H1 (cell line): ENCODE measurements at regions not wholly inside any gene's neighbourhood (a gene's known extent, or its start where the extent isn't known, plus 50 kb on each side); places are given as distances from the start of the nearest gene placed in this dataset.

Source experiments
- CTCF ChIA-PET: fragments of 300-600 bp; sonication (Branson Sonifier 250); formaldehyde crosslinking; loops from one replicate; lab custom pipeline; 2021; ENCODE audit not compliant: partially characterized antibody; lab: Charles Lee
- POLR2A ChIA-PET: fragments of 300-600 bp; sonication (Branson Sonifier 250); formaldehyde crosslinking; loops from one replicate; lab custom pipeline; 2021; ENCODE audit warnings: inconsistent platforms; ENCODE audit not compliant: partially characterized antibody; lab: Charles Lee
- DNase-seq, 2 experiments: peaks; one replicate each; pipeline versions ENCODE4 v3.0.0 to v3.0.0-alpha.2; 2010 to 2022; ENCODE audit warnings: low spot score in 2 of 2, low read depth in 1 of 2, mixed read lengths in 1 of 2
- FAIRE-seq: peaks from 2 replicates; lab custom pipeline; 2011; peaks lifted over from hg19 to GRCh38; lab: Jason Lieb, UNC
- H2AFZ ChIP-seq: 2 replicates; pipeline ENCODE4 v1.8.1; 2012; ENCODE audit warnings: low read length, inconsistent platforms
- H2AK5ac ChIP-seq: 2 replicates; pipeline ENCODE4 v1.6.1; 2013; ENCODE audit warnings: low read depth, low read length
- H2BK120ac ChIP-seq: replicated peaks from 2 replicates; pipeline ENCODE3; 2013; ENCODE audit warnings: low read depth, low read length, inconsistent platforms
- H2BK12ac ChIP-seq: 2 replicates; pipeline ENCODE4 v1.6.1; 2013; ENCODE audit warnings: low read depth, low read length
- H2BK15ac ChIP-seq: 2 replicates; pipeline ENCODE4 v1.6.1; 2013; ENCODE audit warnings: low read length
- H2BK20ac ChIP-seq: 2 replicates; pipeline ENCODE4 v1.6.1; 2013; ENCODE audit warnings: low read length
- H2BK5ac ChIP-seq: 2 replicates; pipeline ENCODE4 v1.6.1; 2013; ENCODE audit warnings: low read depth, low read length
- H3K14ac ChIP-seq: 2 replicates; pipeline ENCODE4 v1.6.1; 2013; ENCODE audit warnings: inconsistent platforms; ENCODE audit not compliant: insufficient read length
- H3K18ac ChIP-seq: 2 replicates; pipeline ENCODE4 v1.6.1; 2013; ENCODE audit warnings: low read length; ENCODE audit errors: extremely low read depth
- H3K23ac ChIP-seq: 2 replicates; pipeline ENCODE4 v1.6.1; 2013; ENCODE audit warnings: inconsistent platforms; ENCODE audit not compliant: insufficient read length
- H3K23me2 ChIP-seq: 2 replicates; pipeline ENCODE4 v1.6.1; 2013; ENCODE audit warnings: low read depth, low read length
- H3K27ac ChIP-seq: 2 replicates; pipeline ENCODE4 v1.6.1; 2011; ENCODE audit warnings: low read depth, low read length, inconsistent platforms
- H3K27me3 ChIP-seq, 4 experiments: replicated peaks in 1 of 4; 1 replicate in 1 of 4; 2 replicates in 3 of 4; pipeline versions ENCODE4 v1.6.1 to v1.8.1; 2011 to 2013; ENCODE audit warnings: low read length in 3 of 4, mild to moderate bottlenecking in 3 of 4, inconsistent platforms in 2 of 4, mixed read lengths in 2 of 4, moderate library complexity in 1 of 4; ENCODE audit not compliant: control insufficient read depth in 3 of 4, insufficient read depth in 3 of 4; ENCODE audit errors: extremely low read depth in 1 of 4
- H3K36me3 ChIP-seq, 4 experiments: 2 replicates each; pipeline versions ENCODE4 v1.6.1 to v1.8.1; 2011 to 2013; ENCODE audit warnings: mild to moderate bottlenecking in 4 of 4, low read length in 3 of 4, moderate library complexity in 2 of 4, control low read depth in 1 of 4, inconsistent platforms in 1 of 4; ENCODE audit not compliant: insufficient read depth in 4 of 4, control insufficient read depth in 2 of 4
- H3K4ac ChIP-seq: replicated peaks from 2 replicates; pipeline ENCODE3; 2013; ENCODE audit warnings: low read length, low read depth, mixed read lengths, inconsistent platforms; ENCODE audit not compliant: insufficient read length
- H3K4me1 ChIP-seq, 4 experiments: replicated peaks in 1 of 4; 1 replicate in 1 of 4; 2 replicates in 3 of 4; pipeline versions ENCODE4 v1.6.1 to v1.8.1; 2011 to 2013; ENCODE audit warnings: low read length in 3 of 4, inconsistent platforms in 2 of 4, mixed read lengths in 1 of 4; ENCODE audit not compliant: insufficient read depth in 4 of 4, control insufficient read depth in 3 of 4
- H3K4me2 ChIP-seq, 2 experiments: 2 replicates each; pipeline versions ENCODE4 v1.6.1 to v1.8.1; 2011 to 2013; ENCODE audit warnings: low read depth in 2 of 2, low read length in 2 of 2, control low read depth in 1 of 2, inconsistent platforms in 1 of 2, mild to moderate bottlenecking in 1 of 2; ENCODE audit not compliant: insufficient read depth in 1 of 2
- H3K4me3 ChIP-seq, 4 experiments: fragments of 200-600, 300-600 bp in 1 of 4; sonication (generic), shearing (Covaris generic), sonication (Bioruptor Twin) in 1 of 4; 2 replicates each; pipeline versions ENCODE4 v1.5.1 to v1.8.1; 2011 to 2016; ENCODE audit warnings: low read length in 4 of 4, low read depth in 3 of 4, control low read depth in 2 of 4, inconsistent platforms in 2 of 4, mild to moderate bottlenecking in 2 of 4, mixed read lengths in 1 of 4, moderate library complexity in 1 of 4; ENCODE audit not compliant: insufficient read depth in 2 of 4; ENCODE audit errors: extremely low read depth in 1 of 4
- H3K56ac ChIP-seq: replicated peaks from 2 replicates; pipeline ENCODE3; 2013; ENCODE audit warnings: low read depth, mild to moderate bottlenecking, mixed read lengths, low read length, inconsistent platforms; ENCODE audit not compliant: insufficient read length
- H3K79me1 ChIP-seq: 2 replicates; pipeline ENCODE4 v1.6.1; 2013; ENCODE audit warnings: low read depth, low read length, control low read depth
- H3K79me2 ChIP-seq, 2 experiments: 2 replicates each; pipeline versions ENCODE4 v1.6.1 to v1.8.1; 2012 to 2013; ENCODE audit warnings: low read length in 2 of 2, mild to moderate bottlenecking in 2 of 2, inconsistent platforms in 1 of 2; ENCODE audit not compliant: insufficient read depth in 2 of 2, control insufficient read depth in 1 of 2
- H3K9ac ChIP-seq, 4 experiments: replicated peaks in 1 of 4; 1 replicate in 1 of 4; 2 replicates in 3 of 4; pipeline versions ENCODE4 v1.6.1 to v1.8.1; 2011 to 2013; ENCODE audit warnings: low read depth in 3 of 4, low read length in 3 of 4, control low read depth in 2 of 4, mild to moderate bottlenecking in 2 of 4, moderate library complexity in 2 of 4, inconsistent platforms in 1 of 4; ENCODE audit errors: extremely low read depth in 1 of 4
- H3K9me3 ChIP-seq, 2 experiments: 2 replicates each; pipeline versions ENCODE4 v1.6.1 to v1.8.1; 2012 to 2013; ENCODE audit warnings: mild to moderate bottlenecking in 2 of 2, moderate library complexity in 2 of 2, control low read depth in 1 of 2, inconsistent platforms in 1 of 2, low read depth in 1 of 2, low read length in 1 of 2, mixed read lengths in 1 of 2; ENCODE audit not compliant: insufficient read depth in 2 of 2
- H4K20me1 ChIP-seq, 2 experiments: replicated peaks in 1 of 2; 2 replicates each; pipeline versions ENCODE3 to v1.8.1; 2011 to 2013; ENCODE audit warnings: inconsistent platforms in 2 of 2, low read length in 2 of 2, mild to moderate bottlenecking in 1 of 2; ENCODE audit not compliant: insufficient read depth in 2 of 2, control insufficient read depth in 1 of 2
- H4K5ac ChIP-seq: 2 replicates; pipeline ENCODE4 v1.6.1; 2013; ENCODE audit warnings: low read length, low read depth, mixed read lengths, inconsistent platforms; ENCODE audit not compliant: insufficient read length
- H4K8ac ChIP-seq: 2 replicates; pipeline ENCODE4 v1.8.0; 2013; ENCODE audit warnings: mild to moderate bottlenecking, moderate library complexity, low read length, inconsistent platforms; ENCODE audit not compliant: insufficient read depth; ENCODE audit errors: extremely low read depth
- H4K91ac ChIP-seq: replicated peaks from 2 replicates; pipeline ENCODE3; 2013; ENCODE audit warnings: low read length, mixed read lengths, inconsistent platforms; ENCODE audit not compliant: insufficient read length
- BACH1 ChIP-seq: IDR thresholded peaks from 2 replicates; pipeline ENCODE4 v1.6.1; 2012; ENCODE audit warnings: low read length, improper control_type of control experiment
- CTBP2 ChIP-seq: IDR thresholded peaks from 2 replicates; pipeline ENCODE4 v1.7.0; 2011; ENCODE audit warnings: borderline replicate concordance, mild to moderate bottlenecking, moderate library complexity, mixed read lengths, low read length; ENCODE audit not compliant: insufficient read depth, insufficient read length
- E2F6 ChIP-seq: IDR thresholded peaks from 2 replicates; pipeline ENCODE4 v1.6.1; 2012; ENCODE audit warnings: inconsistent platforms
- HDAC6 ChIP-seq: IDR thresholded peaks from one replicate; pipeline ENCODE4 v1.7.1; 2012; ENCODE audit warnings: low read depth, mild to moderate bottlenecking, inconsistent platforms, low read length, moderate library complexity
- TAF7 ChIP-seq: optimal IDR thresholded peaks from 2 replicates; pipeline ENCODE3; 2011; ENCODE audit warnings: low read depth, mild to moderate bottlenecking, inconsistent platforms, low read length, moderate library complexity, borderline replicate concordance
- TBP ChIP-seq: IDR thresholded peaks from 2 replicates; pipeline ENCODE4 v1.6.1; 2011; ENCODE audit warnings: low read depth, low read length, improper control_type of control experiment
- USF2 ChIP-seq: IDR thresholded peaks from 2 replicates; pipeline ENCODE4 v1.6.1; 2011; ENCODE audit warnings: low read length, improper control_type of control experiment
- YY1 ChIP-seq: IDR thresholded peaks from 2 replicates; pipeline ENCODE4 v1.6.1; 2011; ENCODE audit warnings: low read depth, mild to moderate bottlenecking, low read length
- WGBS, 2 experiments: shearing (Covaris generic) in 1 of 2; methylation state at CpG; one replicate each; pipeline versions ENCODE4 v1.1.6 to v1.1.7; 2013 to 2015; ENCODE audit warnings: low lambda C conversion rate in 2 of 2, mixed read lengths in 2 of 2, inconsistent platforms in 1 of 2, low coverage in 1 of 2, missing lambda C conversion rate in 1 of 2; ENCODE audit not compliant: insufficient replicate concordance in 2 of 2, insufficient coverage in 1 of 2, insufficient read length in 1 of 2; ENCODE audit errors: extremely low coverage in 1 of 2, missing lambda C conversion rate in 1 of 2; 5-methylcytosine and 5-hydroxymethylcytosine counted together

DNA sequence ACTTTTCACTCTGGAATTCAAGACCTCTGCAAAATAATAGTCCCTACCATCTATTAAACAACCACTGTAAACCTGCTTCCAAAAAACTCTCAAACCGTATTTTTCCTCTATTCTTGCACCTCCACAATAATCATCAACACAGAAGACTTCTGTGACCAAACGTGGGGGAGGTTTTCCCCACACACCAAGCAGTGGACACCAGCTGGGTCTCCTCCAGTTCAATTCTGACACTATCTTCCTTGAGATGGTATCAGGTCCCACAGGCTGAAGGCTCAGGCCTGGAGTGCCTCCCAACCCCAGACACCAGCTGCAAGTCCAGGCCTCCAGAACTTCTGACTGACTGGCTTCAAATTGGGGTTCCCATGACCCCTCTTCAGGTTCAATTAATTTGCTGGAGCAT is 89.6 kb upstream of the RAP2B start:
- Histone ChIP-seq H3K4me1 (no peaks in the 10 kb centered on the region), H3K79me1 (no peaks in the 10 kb centered on the region), H3K27me3 (no peaks in the 10 kb centered on the region), H2AFZ (no peak overlapping the region), H2BK5ac (no peak overlapping the region), H3K36me3 (no peaks in the 10 kb centered on the region), H3K4me3 (no peak overlapping the region), H2AK5ac (no peak overlapping the region), H3K18ac (no peak overlapping the region), H4K20me1 (no peaks in the 10 kb centered on the region), H2BK15ac (no peak overlapping the region), H4K91ac (no peak overlapping the region), H3K56ac (no peak overlapping the region), H3K79me2 (no peaks in the 10 kb centered on the region), H3K23me2 (no peaks in the 10 kb centered on the region), H4K8ac (no peak overlapping the region), H4K5ac (no peak overlapping the region), H2BK120ac (no peak overlapping the region), H3K27ac (no peak overlapping the region), H3K9ac (no peak overlapping the region), H3K9me3 (no peaks in the 10 kb centered on the region), H2BK12ac (no peak overlapping the region), H3K4me2 (no peak overlapping the region), H3K14ac (no peak overlapping the region), H2BK20ac (no peak overlapping the region), H3K4ac (no peak overlapping the region), H3K23ac (no peak overlapping the region)
- no peak for FAIRE-seq
- CTCF ChIA-PET, result interaction anchor here (0.5 kb wide), 1 partner anchor 1177 kb away, joined by 4 read pairs; no protein-coding TSS in a partner anchor
- WGBS, 2 experiments, result 85% methylated on average over 2 of the region's 2 CpGs; no CpG with 5 or more reads in 1 of the 2 experiments
- TF ChIP-seq TAF7 (no peak), BACH1 (no peak), YY1 (no peak), CTBP2 (no peak), HDAC6 (no peak), TBP (no peak), E2F6 (no peak), USF2 (no peak)
- POLR2A ChIA-PET, result no interaction called here
- no peak for DNase-seq
